Tibial nerve (tissue), 3 donors: ENCODE measurements at regions not wholly inside any gene's neighbourhood (a gene's known extent, or its start where the extent isn't known, plus 50 kb on each side); places are given as distances from the start of the nearest gene placed in this dataset.

Experiments
- POLR2A ChIP-seq, 2 donors: fragments of 450-650 bp; IDR thresholded peaks; one replicate each; pipeline ENCODE4 v1.6.1; 2017; ENCODE audit warnings: antibody characterized with exemption in 2 of 2, mild to moderate bottlenecking in 2 of 2, moderate library complexity in 2 of 2
- TF ChIP-seq, protein P1 (sequence below), 5 experiments: fragments of 200-600 bp in 3 of 5; fragments of 450-650 bp in 2 of 5; sonication (generic) in 3 of 5; IDR thresholded peaks; one replicate each; pipeline ENCODE4 v1.5.1; 2016 to 2019; ENCODE audit warnings: antibody characterized with exemption in 5 of 5, mild to moderate bottlenecking in 3 of 5, moderate library complexity in 2 of 5

DNA sequence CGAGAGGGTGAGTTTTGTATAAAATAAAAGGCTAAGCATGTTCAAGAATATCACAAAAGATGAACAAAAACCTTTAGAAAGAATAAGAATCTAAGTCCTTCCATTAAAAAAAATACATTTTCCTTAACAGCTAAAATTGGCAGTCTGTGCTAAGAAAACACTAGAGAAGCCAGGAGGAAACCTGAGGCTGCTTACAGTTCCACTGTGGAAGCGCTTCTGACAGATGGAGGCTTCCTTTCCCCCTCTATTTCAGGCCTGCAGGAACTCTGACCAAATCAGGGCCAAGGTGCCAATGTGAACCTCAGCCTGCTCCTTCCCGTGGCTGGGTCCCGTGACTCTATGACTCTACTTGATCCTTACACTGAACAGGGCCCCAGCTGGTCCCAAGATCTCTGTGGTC lies 108.1 kb upstream of the ARHGAP28 start:
- TF ChIP-seq, protein P1, sequence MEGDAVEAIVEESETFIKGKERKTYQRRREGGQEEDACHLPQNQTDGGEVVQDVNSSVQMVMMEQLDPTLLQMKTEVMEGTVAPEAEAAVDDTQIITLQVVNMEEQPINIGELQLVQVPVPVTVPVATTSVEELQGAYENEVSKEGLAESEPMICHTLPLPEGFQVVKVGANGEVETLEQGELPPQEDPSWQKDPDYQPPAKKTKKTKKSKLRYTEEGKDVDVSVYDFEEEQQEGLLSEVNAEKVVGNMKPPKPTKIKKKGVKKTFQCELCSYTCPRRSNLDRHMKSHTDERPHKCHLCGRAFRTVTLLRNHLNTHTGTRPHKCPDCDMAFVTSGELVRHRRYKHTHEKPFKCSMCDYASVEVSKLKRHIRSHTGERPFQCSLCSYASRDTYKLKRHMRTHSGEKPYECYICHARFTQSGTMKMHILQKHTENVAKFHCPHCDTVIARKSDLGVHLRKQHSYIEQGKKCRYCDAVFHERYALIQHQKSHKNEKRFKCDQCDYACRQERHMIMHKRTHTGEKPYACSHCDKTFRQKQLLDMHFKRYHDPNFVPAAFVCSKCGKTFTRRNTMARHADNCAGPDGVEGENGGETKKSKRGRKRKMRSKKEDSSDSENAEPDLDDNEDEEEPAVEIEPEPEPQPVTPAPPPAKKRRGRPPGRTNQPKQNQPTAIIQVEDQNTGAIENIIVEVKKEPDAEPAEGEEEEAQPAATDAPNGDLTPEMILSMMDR (IDR thresholded peaks at IDR 0.05) = no peak
- TF ChIP-seq POLR2A (IDR thresholded peaks at IDR 0.05) = no peak
